Loucy (cell line): ENCODE measurements at regions not wholly inside any gene's neighbourhood (a gene's known extent, or its start where the extent isn't known, plus 50 kb on each side); places are given as distances from the start of the nearest gene placed in this dataset.

Source experiments
- H2AFZ ChIP-seq: fragments of 200-600 bp; sonication (generic); 2 replicates; pipeline ENCODE4 v1.6.0; 2016; ENCODE audit warnings: antibody characterized with exemption, mild to moderate bottlenecking, low read length, moderate library complexity
- H3F3A ChIP-seq: fragments of 200-600 bp; 2 replicates; pipeline ENCODE4 v1.6.0; 2016; ENCODE audit warnings: antibody characterized with exemption, low read depth, mild to moderate bottlenecking
- H3K27me3 ChIP-seq: fragments of 200-600 bp; sonication (generic); 2 replicates; pipeline ENCODE4 v1.6.1; 2014; ENCODE audit warnings: low read length, mild to moderate bottlenecking; ENCODE audit not compliant: insufficient read depth, poor library complexity, severe bottlenecking
- H3K36me3 ChIP-seq: fragments of 200-600 bp; sonication (generic); 2 replicates; pipeline ENCODE4 v1.6.1; 2016; ENCODE audit warnings: low read length; ENCODE audit not compliant: insufficient read depth
- H3K4me1 ChIP-seq: fragments of 200-600 bp; sonication (generic); 2 replicates; pipeline ENCODE4 v1.5.1; 2014; ENCODE audit warnings: low read length, mild to moderate bottlenecking; ENCODE audit not compliant: insufficient read depth, poor library complexity, severe bottlenecking
- H3K4me2 ChIP-seq: fragments of 200-600 bp; sonication (generic); 2 replicates; pipeline ENCODE4 v1.6.0; 2014; ENCODE audit warnings: antibody characterized with exemption, low read length, low read depth, mild to moderate bottlenecking; ENCODE audit not compliant: poor library complexity, severe bottlenecking
- H3K4me3 ChIP-seq: fragments of 200-600 bp; sonication (generic); 2 replicates; pipeline ENCODE4 v1.5.1; 2014; ENCODE audit warnings: low read length, mild to moderate bottlenecking, mixed read lengths; ENCODE audit not compliant: poor library complexity, severe bottlenecking
- H3K79me2 ChIP-seq: fragments of 200-600 bp; sonication (generic); 2 replicates; pipeline ENCODE4 v1.6.1; 2014; ENCODE audit warnings: low read length; ENCODE audit not compliant: insufficient read depth
- H3K9ac ChIP-seq: fragments of 200-600 bp; sonication (generic); 2 replicates; pipeline ENCODE4 v1.6.0; 2014; ENCODE audit warnings: mild to moderate bottlenecking, low read depth, low read length, moderate library complexity; ENCODE audit not compliant: poor library complexity, severe bottlenecking
- H3K9me2 ChIP-seq: fragments of 200-600 bp; sonication (generic); replicated peaks from 2 replicates; pipeline ENCODE4 v1.6.1; 2016; ENCODE audit warnings: low read depth, low read length, mixed read lengths
- H3K9me3 ChIP-seq: fragments of 200-600 bp; sonication (generic); 2 replicates; pipeline ENCODE4 v1.6.1; 2014; ENCODE audit warnings: mild to moderate bottlenecking, antibody characterized with exemption, low read length, low read depth; ENCODE audit not compliant: insufficient read depth
- H4K20me1 ChIP-seq: fragments of 200-600 bp; sonication (generic); 2 replicates; pipeline ENCODE4 v1.6.0; 2014; ENCODE audit warnings: antibody characterized with exemption, low read length, mild to moderate bottlenecking; ENCODE audit not compliant: insufficient read depth, poor library complexity, severe bottlenecking
- EZH2phosphoT487 ChIP-seq: fragments of 200-600 bp; IDR thresholded peaks from 2 replicates; pipeline ENCODE4 v1.6.1; 2018; ENCODE audit warnings: antibody characterized with exemption, mild to moderate bottlenecking, moderate library complexity, borderline replicate concordance
- TF ChIP-seq, protein P1 (sequence below): fragments of 200-600 bp; sonication (generic); conservative IDR thresholded peaks from 2 replicates; pipeline ENCODE4 v1.5.1; 2014; ENCODE audit warnings: mild to moderate bottlenecking, antibody characterized with exemption, low read length

DNA sequence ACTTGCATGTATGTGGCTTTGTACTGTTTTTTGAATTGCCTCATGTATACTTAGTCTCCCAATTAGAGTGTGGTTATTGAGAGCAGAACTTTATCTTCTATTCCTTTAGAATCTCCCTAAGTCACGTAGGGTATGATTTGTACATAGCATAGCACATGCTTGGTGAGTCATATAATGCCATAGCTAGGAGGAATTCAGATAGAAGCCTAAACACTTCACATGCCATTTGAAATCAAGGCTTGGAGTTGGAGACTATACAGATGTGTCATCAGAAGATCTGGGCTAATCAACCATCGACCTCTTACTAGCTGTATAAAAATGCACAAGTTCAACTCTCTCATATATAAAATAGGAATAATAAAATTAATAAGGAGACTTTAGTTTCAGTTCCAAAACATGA lies 222.6 kb upstream of the ST6GAL2 start:
- Histone ChIP-seq H3K79me2 (no peaks in the 10 kb centered on the region), H3K4me1 (no peaks in the 10 kb centered on the region), H3K9me3 (no peaks in the 10 kb centered on the region)

DNA sequence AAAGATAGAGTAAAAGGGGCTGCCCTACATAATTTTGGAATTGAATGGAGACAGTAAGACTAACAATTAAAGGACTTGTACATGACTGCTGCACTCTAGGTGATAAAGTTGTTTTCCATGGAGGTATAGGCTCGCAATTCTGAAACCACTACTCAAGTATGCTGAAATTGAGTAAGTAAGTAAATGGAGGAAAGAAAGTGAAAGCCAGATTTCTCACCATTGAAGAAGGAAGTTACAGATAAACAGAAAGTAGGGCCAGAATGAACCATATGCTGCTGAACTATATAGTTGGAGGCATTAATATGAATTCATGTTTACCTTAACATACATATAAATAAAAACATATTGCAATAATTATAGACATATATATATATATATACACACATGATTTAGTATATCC lies 225.7 kb upstream of the ST6GAL2 start:
- Histone ChIP-seq H3K9ac (no peak overlapping the region), H3K4me1 (no peaks in the 10 kb centered on the region), H4K20me1 (no peaks in the 10 kb centered on the region), H3K79me2 (no peaks in the 10 kb centered on the region), H3K36me3 (no peaks in the 10 kb centered on the region), H3K9me2 (no peaks in the 10 kb centered on the region; the same call in 1 of the 2 replicates), H3K27me3 (no peaks in the 10 kb centered on the region), H3K4me2 (no peak overlapping the region), H3K4me3 (no peak overlapping the region), H3F3A (no peaks in the 10 kb centered on the region), H3K9me3 (no peaks in the 10 kb centered on the region), H2AFZ (no peak overlapping the region)
- TF ChIP-seq EZH2phosphoT487: no peak
- TF ChIP-seq, protein P1, sequence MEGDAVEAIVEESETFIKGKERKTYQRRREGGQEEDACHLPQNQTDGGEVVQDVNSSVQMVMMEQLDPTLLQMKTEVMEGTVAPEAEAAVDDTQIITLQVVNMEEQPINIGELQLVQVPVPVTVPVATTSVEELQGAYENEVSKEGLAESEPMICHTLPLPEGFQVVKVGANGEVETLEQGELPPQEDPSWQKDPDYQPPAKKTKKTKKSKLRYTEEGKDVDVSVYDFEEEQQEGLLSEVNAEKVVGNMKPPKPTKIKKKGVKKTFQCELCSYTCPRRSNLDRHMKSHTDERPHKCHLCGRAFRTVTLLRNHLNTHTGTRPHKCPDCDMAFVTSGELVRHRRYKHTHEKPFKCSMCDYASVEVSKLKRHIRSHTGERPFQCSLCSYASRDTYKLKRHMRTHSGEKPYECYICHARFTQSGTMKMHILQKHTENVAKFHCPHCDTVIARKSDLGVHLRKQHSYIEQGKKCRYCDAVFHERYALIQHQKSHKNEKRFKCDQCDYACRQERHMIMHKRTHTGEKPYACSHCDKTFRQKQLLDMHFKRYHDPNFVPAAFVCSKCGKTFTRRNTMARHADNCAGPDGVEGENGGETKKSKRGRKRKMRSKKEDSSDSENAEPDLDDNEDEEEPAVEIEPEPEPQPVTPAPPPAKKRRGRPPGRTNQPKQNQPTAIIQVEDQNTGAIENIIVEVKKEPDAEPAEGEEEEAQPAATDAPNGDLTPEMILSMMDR: no peak

More for the DNA sequence above, 222.6 kb upstream of the ST6GAL2 start:
- Histone ChIP-seq H3K27me3 (no peaks in the 10 kb centered on the region), H3K9me2 (no peaks in the 10 kb centered on the region; the same call in 1 of the 2 replicates), H3K4me3 (no peak overlapping the region), H3K9ac (no peak overlapping the region), H3F3A (no peaks in the 10 kb centered on the region), H3K4me2 (no peak overlapping the region), H3K36me3 (no peaks in the 10 kb centered on the region), H2AFZ (no peak overlapping the region), H4K20me1 (no peaks in the 10 kb centered on the region)
- TF ChIP-seq, protein P1: no peak
- TF ChIP-seq EZH2phosphoT487: no peak

DNA sequence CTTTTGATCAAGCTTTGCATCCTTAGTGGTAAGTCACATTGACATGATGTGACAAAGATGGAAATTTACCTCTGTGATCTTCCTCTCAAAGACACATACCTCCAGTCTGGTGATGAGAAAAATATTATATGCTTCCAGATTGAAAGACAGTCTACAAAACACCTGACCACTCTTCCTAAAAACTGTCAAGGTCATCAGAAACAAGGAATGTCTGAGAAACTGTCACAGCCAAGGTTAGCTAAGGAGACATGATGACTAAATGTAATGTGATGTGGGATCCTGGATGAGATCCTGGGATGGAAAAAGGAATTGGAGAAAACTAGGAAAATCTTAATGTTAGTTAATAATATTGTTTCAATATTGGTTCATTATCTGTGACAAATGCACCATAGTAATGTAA lies 226.6 kb upstream of the ST6GAL2 start:
- no peaks in the 10 kb centered on the region for H3K27me3 ChIP-seq
- no peak overlapping the region for H3K9ac ChIP-seq
- no peak overlapping the region for H2AFZ ChIP-seq
- TF ChIP-seq, protein P1: no peak
- TF ChIP-seq EZH2phosphoT487: no peak
- H3K9me2 ChIP-seq: no peaks in the 10 kb centered on the region; the same call in 1 of the 2 replicates
- no peaks in the 10 kb centered on the region for H3K4me1 ChIP-seq
- H4K20me1 ChIP-seq: no peaks in the 10 kb centered on the region
- no peak overlapping the region for H3K4me3 ChIP-seq
- no peaks in the 10 kb centered on the region for H3K79me2 ChIP-seq
- H3K9me3 ChIP-seq: no peaks in the 10 kb centered on the region
- H3F3A ChIP-seq: no peaks in the 10 kb centered on the region
- H3K4me2 ChIP-seq: no peak overlapping the region
- no peaks in the 10 kb centered on the region for H3K36me3 ChIP-seq
